HG02763 (cell line): ENCODE measurements at regions not wholly inside any gene's neighbourhood (a gene's known extent, or its start where the extent isn't known, plus 50 kb on each side); places are given as distances from the start of the nearest gene placed in this dataset.
"Not testable (repeated sequence)": the region's sequence is repeated elsewhere in the genome, so short reads cannot be mapped to it uniquely, and the experiment has no call there.

Experiments used
- ATAC-seq: cut with Tn5 transposase; IDR thresholded peaks from one replicate; pipeline ENCODE4 v1.9.1; 2021; ENCODE audit warnings: mild to moderate bottlenecking, moderate library complexity; ENCODE audit not compliant: unreplicated experiment

GRCh38 chr2:200201839-200202238, 104.7 kb upstream of the SPATS2L start:
- not testable (repeated sequence) for ATAC-seq

DNA sequence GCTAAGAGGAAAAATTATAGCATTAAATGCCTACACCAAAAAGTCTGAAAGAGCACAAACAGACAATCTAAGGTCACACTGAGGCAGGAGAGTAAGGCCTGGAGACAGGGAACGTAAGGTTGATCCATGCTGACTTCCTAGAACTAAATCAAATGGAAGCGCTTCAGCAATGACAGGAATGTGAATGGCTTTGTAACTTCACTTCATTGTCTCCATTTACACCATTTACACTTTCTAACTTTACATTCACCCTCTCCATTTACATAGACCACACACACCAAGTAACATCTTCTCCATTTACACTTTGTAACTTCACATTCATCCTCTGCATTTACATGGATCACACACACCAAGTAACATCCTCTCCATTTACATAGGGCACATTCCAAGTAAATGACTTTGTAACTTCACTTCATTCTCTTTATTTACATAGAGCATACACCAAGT, 103.1 kb upstream of the SPATS2L start:
- no peak for ATAC-seq

DNA sequence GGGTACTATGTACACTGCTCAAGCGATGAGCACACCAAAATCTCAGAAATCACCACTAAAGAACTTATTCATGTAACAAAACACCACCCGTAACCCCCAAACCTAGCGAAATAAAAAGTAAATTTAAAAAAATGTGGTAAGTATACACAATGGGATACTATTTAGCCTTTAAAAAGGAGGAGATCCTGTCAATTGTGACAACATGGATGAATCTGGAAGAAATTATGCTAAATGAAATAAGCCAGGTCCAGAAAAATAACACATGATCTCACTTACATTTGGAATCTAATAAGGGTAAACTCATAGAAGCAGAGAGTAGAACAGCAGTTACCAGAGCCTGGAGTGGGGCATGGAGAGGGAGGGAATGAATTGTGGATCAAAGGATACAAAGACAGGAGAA, 98.5 kb upstream of the SPATS2L start:
- ATAC-seq: no peak

DNA sequence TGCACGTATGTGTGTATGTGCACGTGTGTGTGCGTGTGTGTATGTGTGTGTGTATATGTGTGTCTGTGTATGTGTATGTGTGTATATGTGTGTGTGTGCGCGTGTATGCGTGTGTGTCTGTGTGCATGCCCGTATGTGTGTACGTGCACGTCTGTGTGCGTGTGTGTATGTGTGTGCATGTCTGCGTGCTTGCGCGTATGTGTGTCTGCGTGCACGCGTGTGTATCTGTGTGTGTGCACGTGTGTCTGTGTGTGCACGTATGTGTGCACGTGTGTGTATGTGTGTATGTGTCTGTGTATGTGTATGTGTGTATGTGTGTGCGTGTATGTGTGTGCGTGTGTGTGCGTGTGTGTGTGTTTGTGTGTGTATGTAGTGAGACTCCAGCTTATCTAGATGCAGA, 97.5 kb upstream of the SPATS2L start:
- no peak for ATAC-seq

GRCh38 chr2:200211643-200212042, 94.8 kb upstream of the SPATS2L start:
- no peak for ATAC-seq

DNA sequence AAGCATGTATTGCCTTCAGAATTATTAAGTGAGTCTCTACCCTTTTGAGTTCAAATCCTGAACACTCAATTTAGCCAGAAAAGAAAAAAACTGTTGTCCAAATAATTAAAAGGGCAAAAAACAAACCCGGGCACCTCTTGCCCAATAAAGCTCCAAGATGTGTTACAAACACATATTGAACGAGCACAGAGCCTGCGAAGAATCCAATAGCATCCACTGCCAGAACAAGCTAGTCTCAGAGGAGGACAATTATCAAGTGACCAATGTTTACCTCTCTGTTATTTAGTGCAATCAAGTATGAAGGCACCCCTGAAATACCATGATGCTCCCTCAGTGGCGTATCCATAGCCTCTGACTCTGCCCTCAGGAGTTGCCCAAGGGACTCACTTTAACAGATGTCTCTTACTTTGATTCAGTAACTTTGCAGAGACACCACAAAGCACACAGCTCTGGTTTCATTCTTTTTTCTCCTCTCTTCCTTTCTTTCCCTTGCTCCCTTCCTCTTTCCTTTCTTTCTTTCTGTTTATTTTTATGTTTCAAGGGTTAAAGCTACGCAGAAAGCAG, 93.5 kb upstream of the SPATS2L start:
- no peak for ATAC-seq

- ATAC-seq: no peak
Observed at GRCh38 chr2:200216310-200216709, 90.2 kb upstream of the SPATS2L start.

- ATAC-seq: no peak
Observed at GRCh38 chr2:200217320-200217719, 89.2 kb upstream of the SPATS2L start.

GRCh38 chr2:200218645-200219044, 87.8 kb upstream of the SPATS2L start:
- ATAC-seq: no peak

GRCh38 chr2:200219309-200220113, 87.0 kb upstream of the SPATS2L start:
- ATAC-seq: no peak

GRCh38 chr2:200220251-200220650, 86.2 kb upstream of the SPATS2L start:
- ATAC-seq: no peak

- ATAC-seq: no peak
Observed at GRCh38 chr2:200221055-200221955, 85.2 kb upstream of the SPATS2L start.

GRCh38 chr2:200222791-200223190, 83.7 kb upstream of the SPATS2L start:
- no peak for ATAC-seq

- no peak for ATAC-seq
Observed at GRCh38 chr2:200223205-200223784, 83.2 kb upstream of the SPATS2L start.

DNA sequence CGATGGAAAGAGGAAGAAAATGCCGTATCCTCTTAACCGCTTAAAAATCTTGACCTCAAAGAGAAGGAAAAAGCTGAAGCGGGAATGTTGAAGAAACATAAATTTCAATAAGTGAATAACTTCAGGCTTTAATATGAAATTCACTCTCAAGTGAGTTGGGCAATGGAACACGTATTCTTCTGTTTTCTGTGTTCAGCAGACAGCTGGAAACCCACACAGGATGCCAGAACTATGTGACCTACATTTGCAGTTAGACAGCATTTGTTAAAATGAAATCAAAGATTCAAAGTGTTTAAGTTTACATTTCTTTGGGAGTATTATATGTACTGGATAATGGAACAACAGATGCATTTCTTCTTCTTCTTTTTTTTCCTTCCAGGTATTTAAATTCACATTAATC, 80.5 kb upstream of the SPATS2L start:
- no peak for ATAC-seq

DNA sequence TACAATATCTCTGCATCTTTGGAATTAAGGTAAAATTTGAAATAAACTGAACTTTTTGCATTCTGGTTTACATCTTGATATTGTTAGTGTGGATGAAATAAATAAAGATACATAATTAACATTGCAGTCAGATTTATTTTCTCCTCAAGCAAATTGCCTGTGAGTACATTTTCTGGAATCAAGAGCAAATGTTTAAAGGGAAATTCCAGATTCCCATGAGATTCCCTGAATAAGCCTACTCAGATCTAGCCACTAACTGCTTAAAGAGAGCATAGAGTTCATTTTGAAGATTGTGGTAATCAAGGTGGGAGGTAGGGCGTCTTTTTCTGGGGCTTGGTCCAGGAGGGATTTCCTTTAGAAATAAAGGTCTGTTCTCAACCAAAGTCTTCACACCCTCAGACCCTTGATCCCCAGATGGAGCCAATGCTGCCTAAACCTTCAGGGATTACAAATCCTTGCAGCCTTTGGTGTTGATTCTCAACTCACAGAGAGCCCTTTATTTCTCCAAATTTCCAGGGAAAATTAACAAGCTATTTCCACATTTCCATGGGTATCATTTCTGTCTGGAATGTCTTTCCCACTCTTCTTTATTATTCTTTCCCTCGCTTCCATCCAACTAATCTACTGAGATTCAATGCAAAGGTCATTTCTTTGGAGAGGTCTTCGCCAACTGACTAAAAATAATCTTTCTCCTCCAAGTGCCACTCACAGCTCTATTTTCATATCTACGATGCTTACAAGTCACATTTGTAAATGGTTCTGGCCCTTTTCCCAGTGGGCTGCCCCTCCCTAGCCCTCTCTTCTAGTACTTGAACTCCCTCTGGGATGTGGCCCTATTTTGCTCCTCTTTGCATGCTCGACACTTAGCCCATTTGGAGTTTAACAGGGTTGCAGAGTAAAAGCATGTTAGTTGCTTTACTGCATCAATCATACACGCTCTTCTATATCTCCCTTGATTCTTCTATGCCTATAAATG, 79.8 kb upstream of the SPATS2L start:
- no peak for ATAC-seq

GRCh38 chr2:200230716-200231115, 75.8 kb upstream of the SPATS2L start:
- no peak for ATAC-seq

GRCh38 chr2:200235533-200235932, 71.0 kb upstream of the SPATS2L start:
- no peak for ATAC-seq

- no peak for ATAC-seq
Observed at GRCh38 chr2:200239216-200239615, 67.3 kb upstream of the SPATS2L start.

GRCh38 chr2:200242570-200242969, 63.9 kb upstream of the SPATS2L start:
- ATAC-seq: no peak
